ENCODE measurements at regions not wholly inside any gene's neighbourhood (a gene's known extent, or its start where the extent isn't known, plus 50 kb on each side); places are given as distances from the start of the nearest gene placed in this dataset.

DNA sequence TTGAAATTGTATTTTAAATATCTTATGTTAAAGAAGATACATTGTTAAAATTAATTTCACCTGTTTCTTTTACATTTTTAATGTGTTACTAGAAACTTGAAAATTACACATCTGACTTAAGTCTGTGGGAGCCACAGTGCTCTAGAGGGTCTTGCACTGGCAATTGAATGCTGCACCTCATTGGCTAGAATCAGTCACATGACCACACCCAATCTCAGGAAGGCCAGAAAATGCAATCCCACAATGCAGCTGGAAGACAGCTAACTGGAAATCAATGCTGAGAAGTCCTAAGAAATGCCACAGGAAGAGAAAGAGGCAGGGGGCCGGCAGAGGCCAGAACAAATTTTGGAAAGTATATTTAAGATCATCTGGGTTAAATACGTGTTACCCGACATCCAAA is 189.2 kb upstream of the POU3F3 start:
- no peak for DNase-seq (ENCODE audit: extremely low read depth, low read depth)
- no peak overlapping the region for H3K4me3 ChIP-seq (replicated peaks; ENCODE audit: low read depth, low read length)
- TF ChIP-seq, protein P1, sequence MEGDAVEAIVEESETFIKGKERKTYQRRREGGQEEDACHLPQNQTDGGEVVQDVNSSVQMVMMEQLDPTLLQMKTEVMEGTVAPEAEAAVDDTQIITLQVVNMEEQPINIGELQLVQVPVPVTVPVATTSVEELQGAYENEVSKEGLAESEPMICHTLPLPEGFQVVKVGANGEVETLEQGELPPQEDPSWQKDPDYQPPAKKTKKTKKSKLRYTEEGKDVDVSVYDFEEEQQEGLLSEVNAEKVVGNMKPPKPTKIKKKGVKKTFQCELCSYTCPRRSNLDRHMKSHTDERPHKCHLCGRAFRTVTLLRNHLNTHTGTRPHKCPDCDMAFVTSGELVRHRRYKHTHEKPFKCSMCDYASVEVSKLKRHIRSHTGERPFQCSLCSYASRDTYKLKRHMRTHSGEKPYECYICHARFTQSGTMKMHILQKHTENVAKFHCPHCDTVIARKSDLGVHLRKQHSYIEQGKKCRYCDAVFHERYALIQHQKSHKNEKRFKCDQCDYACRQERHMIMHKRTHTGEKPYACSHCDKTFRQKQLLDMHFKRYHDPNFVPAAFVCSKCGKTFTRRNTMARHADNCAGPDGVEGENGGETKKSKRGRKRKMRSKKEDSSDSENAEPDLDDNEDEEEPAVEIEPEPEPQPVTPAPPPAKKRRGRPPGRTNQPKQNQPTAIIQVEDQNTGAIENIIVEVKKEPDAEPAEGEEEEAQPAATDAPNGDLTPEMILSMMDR (IDR thresholded peaks at IDR 0.05; ENCODE audit: low read depth, low read length, missing control alignments), result no peak

DNA sequence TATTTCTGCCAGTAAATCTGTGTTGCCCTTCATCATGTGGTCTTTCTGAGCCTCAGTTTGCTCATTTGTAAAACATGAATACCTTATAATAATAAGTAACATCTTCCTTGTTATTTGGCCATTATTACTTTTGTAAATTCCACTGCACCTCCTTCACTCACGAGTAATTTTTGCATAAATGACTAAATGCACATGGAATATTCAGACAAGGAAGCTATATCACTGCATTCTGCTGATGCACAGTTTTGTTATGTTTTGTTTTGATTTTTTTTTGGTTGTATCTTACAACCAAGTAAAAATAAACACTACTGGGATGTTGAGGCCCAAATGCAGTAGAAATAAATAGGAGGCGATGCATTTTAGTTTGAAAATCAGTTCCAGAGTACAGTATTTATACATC is 185.3 kb upstream of the POU3F3 start:
- DNase-seq (ENCODE audit: extremely low read depth, low read depth), result no peak
- TF ChIP-seq, protein P1 (IDR thresholded peaks at IDR 0.05; ENCODE audit: low read depth, low read length, missing control alignments), result no peak

DNA sequence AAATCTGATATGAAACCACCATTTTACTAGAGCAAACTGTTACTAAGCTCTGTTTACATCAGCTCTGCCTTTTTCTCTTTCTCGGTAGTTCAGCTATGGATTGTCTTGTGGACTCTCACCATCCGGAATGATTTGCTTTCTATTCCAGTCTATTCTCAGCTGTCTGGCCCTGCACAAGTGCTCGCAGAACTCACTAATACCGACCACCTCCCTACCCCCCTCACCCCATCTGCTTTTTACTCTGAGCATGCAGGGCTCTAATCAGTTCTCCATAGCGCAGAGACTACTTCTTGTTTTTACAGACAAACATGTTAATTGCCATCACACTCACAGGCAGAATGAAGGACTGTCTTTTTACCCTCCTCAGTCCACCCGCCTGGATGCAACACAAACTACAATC is 180.7 kb upstream of the POU3F3 start:
- TF ChIP-seq, protein P1 (IDR thresholded peaks at IDR 0.05; ENCODE audit: low read depth, low read length, missing control alignments), result no peak
- H3K4me3 ChIP-seq (replicated peaks; ENCODE audit: low read depth, low read length), result no peak overlapping the region
- no peak for DNase-seq (ENCODE audit: extremely low read depth, low read depth)

More for the DNA sequence above, 185.3 kb upstream of the POU3F3 start:
- no peak overlapping the region for H3K4me3 ChIP-seq (replicated peaks; ENCODE audit: low read depth, low read length)

DNA sequence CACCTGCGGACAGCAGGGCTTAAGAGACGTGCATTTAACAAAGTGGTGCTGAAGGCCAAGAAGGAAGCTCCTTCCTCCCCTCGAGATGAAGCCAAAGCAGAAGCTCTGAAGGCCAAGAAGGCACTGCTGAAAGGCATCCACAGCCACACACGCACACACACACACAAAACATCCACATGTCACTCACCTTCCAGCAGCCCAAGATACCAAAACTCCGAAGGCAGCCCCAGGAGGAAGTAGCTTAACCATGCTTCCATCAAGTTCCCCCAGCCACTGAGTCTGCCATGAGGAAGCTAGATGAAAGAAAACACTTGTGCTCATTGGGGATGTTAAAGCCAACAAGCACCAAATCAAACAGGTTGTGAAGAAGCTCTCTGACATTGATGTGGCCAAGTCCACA is 175.7 kb upstream of the POU3F3 start:
- no peak overlapping the region for H3K4me3 ChIP-seq (replicated peaks; ENCODE audit: low read depth, low read length)
- DNase-seq (ENCODE audit: extremely low read depth, low read depth), result no peak
- TF ChIP-seq, protein P1 (IDR thresholded peaks at IDR 0.05; ENCODE audit: low read depth, low read length, missing control alignments), result no peak

DNA sequence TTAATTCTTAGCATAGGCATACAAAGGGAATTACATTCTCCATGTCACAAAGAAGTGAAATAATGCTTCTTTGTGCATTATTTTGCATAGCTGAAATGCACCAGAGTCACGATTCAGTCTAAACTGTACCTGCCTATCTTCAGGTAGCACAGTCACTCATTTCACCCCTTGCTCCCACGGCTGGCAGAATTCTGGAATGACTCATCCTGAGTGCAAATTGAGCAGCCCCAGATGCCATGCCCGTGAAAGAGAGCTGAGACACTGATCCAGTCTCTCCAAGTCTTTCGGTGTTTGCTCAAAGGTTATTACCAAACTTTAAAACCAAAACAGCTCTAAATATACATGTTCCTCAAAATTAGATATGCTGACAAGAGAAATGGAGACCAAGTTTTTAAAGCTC is 168.3 kb upstream of the POU3F3 start:
- TF ChIP-seq, protein P1 (IDR thresholded peaks at IDR 0.05; ENCODE audit: low read depth, low read length, missing control alignments), result no peak
- no peak for DNase-seq (ENCODE audit: extremely low read depth, low read depth)
- no peak overlapping the region for H3K4me3 ChIP-seq (replicated peaks; ENCODE audit: low read depth, low read length)

DNA sequence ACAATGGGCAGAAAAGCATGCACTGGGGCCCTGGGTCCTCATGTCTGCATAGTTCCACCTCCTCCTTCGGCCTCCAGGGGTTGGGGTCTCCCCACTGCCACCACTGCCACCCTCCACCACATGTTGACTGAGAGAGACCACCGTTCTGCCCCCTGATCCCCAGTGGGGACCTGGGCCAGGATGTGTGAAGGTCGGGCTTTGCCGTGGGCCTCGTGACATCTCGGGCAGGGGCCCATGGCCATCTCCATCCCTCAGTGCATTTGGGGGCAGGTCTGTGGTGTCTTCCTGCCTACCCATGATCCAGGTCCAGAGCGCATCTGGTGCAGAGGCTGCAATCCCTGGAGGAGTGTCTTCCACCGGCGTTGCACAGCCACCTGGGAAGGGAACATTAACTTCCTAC is 166.8 kb upstream of the POU3F3 start:
- DNase-seq (ENCODE audit: extremely low read depth, low read depth), result no peak
- TF ChIP-seq, protein P1 (IDR thresholded peaks at IDR 0.05; ENCODE audit: low read depth, low read length, missing control alignments), result no peak
- no peak overlapping the region for H3K4me3 ChIP-seq (replicated peaks; ENCODE audit: low read depth, low read length)

DNA sequence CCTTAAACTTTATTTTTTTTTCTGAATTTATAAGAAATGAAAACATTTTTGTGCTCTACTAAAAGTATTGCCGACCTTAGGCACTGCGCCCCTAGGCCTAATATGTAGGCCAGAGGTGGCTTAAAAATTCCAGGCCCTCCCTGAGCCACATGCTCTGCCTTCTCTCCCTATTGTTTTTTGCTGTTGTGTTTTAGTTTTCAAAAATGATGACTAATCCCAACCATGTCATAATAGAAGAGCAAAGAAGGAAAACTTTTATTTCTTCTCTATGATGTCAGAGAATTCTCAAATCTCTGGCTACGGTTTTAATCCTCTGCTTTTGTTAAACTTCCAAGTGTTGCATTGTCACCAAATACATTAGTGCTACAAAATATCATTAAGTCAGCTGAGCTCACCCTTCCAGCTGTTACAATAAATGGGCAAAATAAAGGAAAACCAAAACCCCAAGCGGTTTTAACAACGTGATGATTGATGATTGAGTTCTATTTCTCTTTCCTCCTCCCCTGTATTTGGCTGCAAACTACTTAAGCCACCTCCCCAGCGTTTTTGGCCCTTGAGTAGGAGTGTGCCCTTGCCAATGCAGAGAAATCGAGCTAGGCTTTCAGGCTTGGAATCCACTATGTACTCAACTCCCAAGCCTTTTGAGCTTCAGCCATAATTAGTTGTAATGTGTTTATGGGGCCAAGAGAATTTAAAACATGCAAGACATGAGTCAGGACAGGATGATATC is 163.5 kb upstream of the POU3F3 start:
- TF ChIP-seq, protein P1 (IDR thresholded peaks at IDR 0.05; ENCODE audit: low read depth, low read length, missing control alignments), result no peak
- H3K4me3 ChIP-seq (replicated peaks; ENCODE audit: low read depth, low read length), result no peak overlapping the region
- no peak for DNase-seq (ENCODE audit: extremely low read depth, low read depth)

All from HFF-Myc (cell line).